SK-N-SH (cell line): ENCODE measurements at regions not wholly inside any gene's neighbourhood (a gene's known extent, or its start where the extent isn't known, plus 50 kb on each side); places are given as distances from the start of the nearest gene placed in this dataset.

ENCODE experiments used
- CTCF ChIA-PET: fragments of 300-600, 350-600 bp; formaldehyde crosslinking; extraction: SDS; loops from one replicate; lab custom pipeline; 2021; lab: Yijun Ruan, JAX
- POLR2A ChIA-PET: fragments of 350-600 bp; sonication (Branson Sonifier 250); formaldehyde crosslinking; extraction: SDS; loops from one replicate; lab custom pipeline; 2020; ENCODE audit warnings: antibody characterized with exemption, inconsistent platforms; lab: Yijun Ruan, JAX
- DNase-seq: peaks from one replicate; pipeline ENCODE4 v3.0.0; 2012
- H2AFZ ChIP-seq: fragments of 200-600 bp; sonication (generic); 2 replicates; pipeline ENCODE4 v1.8.1; 2016; ENCODE audit warnings: antibody characterized with exemption, mild to moderate bottlenecking, low read depth
- H3F3A ChIP-seq: fragments of 200-600 bp; sonication (generic); replicated peaks from 2 replicates; pipeline ENCODE3; 2016; ENCODE audit warnings: antibody characterized with exemption, mild to moderate bottlenecking; ENCODE audit not compliant: insufficient read depth
- H3K27ac ChIP-seq, 2 experiments: fragments of 200-500 bp in 1 of 2; fragments of 200-600 bp in 1 of 2; sonication (Bioruptor generic) in 1 of 2; sonication (generic), shearing (Covaris generic) in 1 of 2; 2 replicates each; pipeline versions ENCODE4 v1.5.1 to v1.6.1; 2014 to 2016; ENCODE audit warnings: low read depth in 2 of 2, inconsistent platforms in 1 of 2, low read length in 1 of 2, mild to moderate bottlenecking in 1 of 2, mixed read lengths in 1 of 2
- H3K27me3 ChIP-seq: fragments of 200-600 bp; sonication (generic), shearing (Covaris generic); 2 replicates; pipeline ENCODE4 v1.6.1; 2016; ENCODE audit warnings: mixed run types; ENCODE audit not compliant: insufficient read depth
- H3K36me3 ChIP-seq, 2 experiments: fragments of 200-500 bp in 1 of 2; fragments of 200-600 bp in 1 of 2; sonication (Bioruptor generic) in 1 of 2; sonication (generic) in 1 of 2; replicated peaks in 1 of 2; 2 replicates each; pipeline versions ENCODE3 to v1.5.1; 2014 to 2016; ENCODE audit warnings: low read length in 1 of 2, mild to moderate bottlenecking in 1 of 2; ENCODE audit not compliant: insufficient read depth in 2 of 2, control insufficient read depth in 1 of 2
- H3K4me1 ChIP-seq, 2 experiments: fragments of 200-500 bp in 1 of 2; fragments of 200-600 bp in 1 of 2; sonication (Bioruptor generic) in 1 of 2; sonication (generic), shearing (Covaris generic) in 1 of 2; 2 replicates each; pipeline versions ENCODE4 v1.5.1 to v1.6.1; 2014 to 2016; ENCODE audit warnings: low read depth in 1 of 2, low read length in 1 of 2, mixed run types in 1 of 2; ENCODE audit not compliant: insufficient read depth in 2 of 2, control insufficient read depth in 1 of 2
- H3K4me2 ChIP-seq: fragments of 200-600 bp; sonication (generic), shearing (Covaris generic); 2 replicates; pipeline ENCODE4 v1.6.1; 2017; ENCODE audit warnings: mixed run types
- H3K4me3 ChIP-seq, 2 experiments: fragments of 200-500 bp in 1 of 2; fragments of 200-600 bp in 1 of 2; sonication (Bioruptor generic) in 1 of 2; sonication (generic), shearing (Covaris generic) in 1 of 2; 2 replicates each; pipeline versions ENCODE4 v1.5.1 to v1.8.1; 2014 to 2016; ENCODE audit warnings: low read depth in 2 of 2, inconsistent platforms in 1 of 2, low read length in 1 of 2, mild to moderate bottlenecking in 1 of 2, mixed read lengths in 1 of 2, moderate library complexity in 1 of 2
- H3K79me2 ChIP-seq: fragments of 200-600 bp; sonication (generic); 2 replicates; pipeline ENCODE4 v1.8.1; 2017; ENCODE audit warnings: mild to moderate bottlenecking; ENCODE audit not compliant: insufficient read depth
- H3K9ac ChIP-seq: fragments of 200-600 bp; sonication (generic); 2 replicates; pipeline ENCODE4 v1.6.1; 2017; ENCODE audit warnings: mixed run types
- H3K9me2 ChIP-seq: fragments of 200-600 bp; sonication (generic); 2 replicates; pipeline ENCODE4 v1.6.1; 2017; ENCODE audit warnings: mixed run types
- H3K9me3 ChIP-seq: fragments of 200-600 bp; sonication (generic); 2 replicates; pipeline ENCODE4 v1.6.1; 2017; ENCODE audit warnings: mixed run types, mild to moderate bottlenecking, moderate library complexity
- H4K20me1 ChIP-seq: fragments of 200-600 bp; sonication (generic); 2 replicates; pipeline ENCODE4 v1.6.1; 2017; ENCODE audit warnings: mild to moderate bottlenecking, mixed run types; ENCODE audit not compliant: insufficient read depth
- EP300 ChIP-seq, 2 experiments: IDR thresholded peaks; 2 replicates each; pipeline versions ENCODE4 v1.4.0 to v1.6.1; 2012; ENCODE audit warnings: borderline replicate concordance in 1 of 2, low read depth in 1 of 2, low read length in 1 of 2
- EZH2phosphoT487 ChIP-seq: fragments of 200-600 bp; sonication (generic); IDR thresholded peaks from 2 replicates; pipeline ENCODE4 v1.6.1; 2017; ENCODE audit warnings: low read depth, mixed run types, mild to moderate bottlenecking, antibody characterized with exemption, moderate library complexity, borderline replicate concordance
- FOXJ3 ChIP-seq: sonication (generic); formaldehyde crosslinking; IDR thresholded peaks from 2 replicates; pipeline ENCODE4 v1.5.1; 2020; ENCODE audit warnings: mild to moderate bottlenecking, missing genetic modification reagents
- GATA2 ChIP-seq: sonication (generic); formaldehyde crosslinking; IDR thresholded peaks from 2 replicates; pipeline ENCODE4 v1.5.0; 2020; ENCODE audit warnings: mild to moderate bottlenecking, missing genetic modification reagents
- NFIC ChIP-seq: IDR thresholded peaks from 2 replicates; pipeline ENCODE4 v1.4.0; 2012; ENCODE audit warnings: borderline replicate concordance
- RCOR1 ChIP-seq: fragments of 150-350 bp; IDR thresholded peaks from 2 replicates; pipeline ENCODE4 v1.6.1; 2017; ENCODE audit warnings: antibody characterized with exemption, low read length
- RFX5 ChIP-seq: IDR thresholded peaks from 2 replicates; pipeline ENCODE4 v1.6.1; 2012; ENCODE audit warnings: mild to moderate bottlenecking, improper control_type of control experiment, low read length
- SIN3A ChIP-seq: IDR thresholded peaks from 2 replicates; pipeline ENCODE4 v1.6.1; 2012; ENCODE audit warnings: low read depth, mild to moderate bottlenecking, low read length, moderate library complexity, borderline replicate concordance
- TAF1 ChIP-seq: IDR thresholded peaks from 2 replicates; pipeline ENCODE4 v1.6.1; 2012; ENCODE audit warnings: low read depth, mild to moderate bottlenecking, low read length, moderate library complexity, borderline replicate concordance
- TCF12 ChIP-seq: IDR thresholded peaks from 2 replicates; pipeline ENCODE4 v1.4.0; 2012
- YY1 ChIP-seq: IDR thresholded peaks from 2 replicates; pipeline ENCODE4 v1.4.0; 2012; ENCODE audit warnings: low read depth, mild to moderate bottlenecking
- WGBS: methylation state at CpG from one replicate; pipeline ENCODE4 v1.1.6; 2017; ENCODE audit warnings: low lambda C conversion rate; 5-methylcytosine and 5-hydroxymethylcytosine counted together

DNA sequence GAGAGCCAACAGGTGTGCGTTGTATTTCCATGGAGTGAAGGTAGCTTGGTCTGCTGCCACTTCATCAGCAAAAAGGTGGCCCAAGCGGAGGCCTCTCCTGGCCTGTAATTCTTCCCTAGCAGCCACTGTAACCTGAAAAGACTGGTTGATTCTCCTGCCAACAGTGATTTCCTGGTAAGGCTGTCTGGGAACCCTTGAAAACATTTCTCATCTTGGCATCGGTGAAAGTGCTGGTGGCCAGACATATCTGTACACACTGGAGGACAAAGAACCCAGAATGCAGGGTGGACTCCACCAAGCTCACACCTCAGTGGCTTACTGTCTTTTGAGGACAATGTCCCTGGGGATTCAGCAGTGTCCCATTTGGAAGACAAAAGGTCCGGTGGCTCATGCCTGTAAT is 128.0 kb downstream of the TRIM29 start (continued):
- TF ChIP-seq TAF1: no peak
- TF ChIP-seq EZH2phosphoT487: no peak
- TF ChIP-seq SIN3A: no peak

GRCh38 chr11:120007144-120007543 is 130.8 kb downstream of the TRIM29 start:
- CTCF ChIA-PET: interaction anchor here (1.3 to 3.5 kb wide), 2 partner anchors 101 to 234 kb away, joined by 5 to 13 read pairs; no protein-coding TSS in a partner anchor
- H3K4me2 ChIP-seq: no peak overlapping the region

DNA sequence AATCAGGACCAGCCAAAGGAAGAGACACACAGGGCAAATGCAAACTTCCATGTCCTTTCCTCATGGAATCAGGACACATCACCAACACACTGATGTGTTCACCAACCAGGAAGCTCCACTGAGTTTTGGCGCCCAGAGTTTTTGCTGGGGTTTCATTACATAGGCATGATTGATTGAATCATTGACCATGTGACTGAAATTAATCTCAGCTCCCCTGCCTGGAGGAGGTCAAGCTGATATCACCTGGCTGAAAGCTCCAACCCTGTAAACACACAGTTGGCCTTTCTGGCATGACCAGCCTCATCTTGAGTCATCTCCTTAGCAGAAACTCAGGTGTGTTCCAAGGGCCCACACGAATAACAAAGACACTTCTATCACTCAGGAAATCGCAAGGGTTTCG is 133.2 kb downstream of the TRIM29 start:
- ChIA-PET POLR2A (no interaction called here), CTCF (interaction anchor here (0.8 to 6.5 kb wide), 3 partner anchors 8 to 103 kb away, joined by 3 to 37 read pairs (median 3); no protein-coding TSS in a partner anchor)
- H3K27me3 ChIP-seq: peaks cover 5% of the 10 kb centered on the region; the same call in 1 of the 2 replicates

More at GRCh38 chr11:120007144-120007543, 130.8 kb downstream of the TRIM29 start:
- Histone ChIP-seq H3K4me1 (peaks cover 0 to 5% of the 10 kb centered on the region in 2 experiments; a peak in 1 of 4 replicates), H3K4me3 (no peak overlapping the region), H4K20me1 (no peaks in the 10 kb centered on the region), H3F3A (no peaks in the 10 kb centered on the region), H3K79me2 (no peaks in the 10 kb centered on the region), H3K27ac (no peak overlapping the region), H3K9me3 (no peaks in the 10 kb centered on the region), H3K36me3 (no peaks in the 10 kb centered on the region), H3K9ac (no peak overlapping the region), H3K9me2 (no peaks in the 10 kb centered on the region), H2AFZ (no peak overlapping the region), H3K27me3 (no peaks in the 10 kb centered on the region)
- POLR2A ChIA-PET: no interaction called here
- no peak for DNase-seq
- no peak for TF ChIP-seq RFX5
- no peak for TF ChIP-seq YY1
- TF ChIP-seq RCOR1: no peak
- no peak for TF ChIP-seq TAF1
- TF ChIP-seq NFIC: no peak
- no peak for TF ChIP-seq TCF12
- no peak for TF ChIP-seq EP300 (IDR thresholded peaks at IDR 0.05; ENCODE audit: borderline replicate concordance in 1 of 2, low read depth in 1 of 2, low read length in 1 of 2)
- 19% methylated on average over 4 of the region's 4 CpGs for WGBS

More for the DNA sequence above, 133.2 kb downstream of the TRIM29 start:
- DNase-seq: no peak
- Histone ChIP-seq H3K4me1 (peaks cover 0 to 22% of the 10 kb centered on the region in 2 experiments; a peak in 2 of 4 replicates), H3K9me2 (no peaks in the 10 kb centered on the region), H3F3A (no peaks in the 10 kb centered on the region), H4K20me1 (no peaks in the 10 kb centered on the region), H3K79me2 (no peaks in the 10 kb centered on the region), H3K9me3 (no peaks in the 10 kb centered on the region), H3K4me2 (no peak overlapping the region), H3K36me3 (no peaks in the 10 kb centered on the region), H3K9ac (no peak overlapping the region)
- 33% methylated on average over 4 of the region's 4 CpGs for WGBS
- TF ChIP-seq FOXJ3 (CRISPR knock-in tag): no peak
- no peak for TF ChIP-seq GATA2
- TF ChIP-seq RCOR1: no peak
- no peak for TF ChIP-seq TAF1
- TF ChIP-seq, all 33 proteins: peak for 0
- Histone ChIP-seq H3K27ac (no peak overlapping the region), H2AFZ (no peak overlapping the region), H3K4me3 (no peak overlapping the region)
